ENCODE measurements at regions not wholly inside any gene's neighbourhood (a gene's known extent, or its start where the extent isn't known, plus 50 kb on each side); places are given as distances from the start of the nearest gene placed in this dataset.

DNA sequence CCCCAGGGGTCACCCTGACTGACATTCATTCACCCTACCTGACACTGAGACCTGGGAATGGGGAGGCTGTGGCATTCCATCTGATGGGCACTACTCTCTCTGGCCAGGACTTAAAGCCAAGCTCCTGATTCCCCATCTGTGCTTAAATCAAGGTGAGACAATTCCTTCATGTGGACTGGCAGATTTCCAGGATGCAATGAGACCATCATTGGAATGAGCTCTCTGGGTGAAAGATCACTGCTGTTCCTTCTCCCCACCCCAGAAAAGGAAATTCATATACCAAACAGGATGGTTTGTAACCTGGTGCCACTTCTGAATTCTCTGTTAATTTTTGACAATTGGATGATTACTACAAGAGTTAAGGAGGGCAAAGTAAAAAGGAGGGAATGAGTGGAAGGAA lies 354.8 kb downstream of the MID1IP1 start:
- TF ChIP-seq, protein P1, sequence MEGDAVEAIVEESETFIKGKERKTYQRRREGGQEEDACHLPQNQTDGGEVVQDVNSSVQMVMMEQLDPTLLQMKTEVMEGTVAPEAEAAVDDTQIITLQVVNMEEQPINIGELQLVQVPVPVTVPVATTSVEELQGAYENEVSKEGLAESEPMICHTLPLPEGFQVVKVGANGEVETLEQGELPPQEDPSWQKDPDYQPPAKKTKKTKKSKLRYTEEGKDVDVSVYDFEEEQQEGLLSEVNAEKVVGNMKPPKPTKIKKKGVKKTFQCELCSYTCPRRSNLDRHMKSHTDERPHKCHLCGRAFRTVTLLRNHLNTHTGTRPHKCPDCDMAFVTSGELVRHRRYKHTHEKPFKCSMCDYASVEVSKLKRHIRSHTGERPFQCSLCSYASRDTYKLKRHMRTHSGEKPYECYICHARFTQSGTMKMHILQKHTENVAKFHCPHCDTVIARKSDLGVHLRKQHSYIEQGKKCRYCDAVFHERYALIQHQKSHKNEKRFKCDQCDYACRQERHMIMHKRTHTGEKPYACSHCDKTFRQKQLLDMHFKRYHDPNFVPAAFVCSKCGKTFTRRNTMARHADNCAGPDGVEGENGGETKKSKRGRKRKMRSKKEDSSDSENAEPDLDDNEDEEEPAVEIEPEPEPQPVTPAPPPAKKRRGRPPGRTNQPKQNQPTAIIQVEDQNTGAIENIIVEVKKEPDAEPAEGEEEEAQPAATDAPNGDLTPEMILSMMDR (conservative IDR thresholded peaks at IDR 0.05; ENCODE audit: low read depth, low read length) = no peak

GRCh38 chrX:39157006-39157405 lies 355.7 kb downstream of the MID1IP1 start:
- TF ChIP-seq, protein P1 (conservative IDR thresholded peaks at IDR 0.05; ENCODE audit: low read depth, low read length) = no peak
- Histone ChIP-seq H3K27me3 (ENCODE audit: insufficient read depth, low read depth) (no peaks in the 10 kb centered on the region), H3K79me2 (ENCODE audit: insufficient read depth, low read depth) (no peaks in the 10 kb centered on the region), H3K4me2 (peak overlapping the region; percentile 67), H4K20me1 (ENCODE audit: insufficient read depth) (no peaks in the 10 kb centered on the region), H3K9ac (no peak overlapping the region), H3K4me3 (IDR thresholded peaks at IDR 0.05; ENCODE audit: insufficient read depth, low read depth, low read length) (no peak overlapping the region), H2AFZ (ENCODE audit: low read depth) (no peak overlapping the region), H3K4me1 (ENCODE audit: low read depth, poor library complexity, severe bottlenecking) (peaks cover 74% of the 10 kb centered on the region), H3K27ac (no peak overlapping the region), H3K36me3 (ENCODE audit: insufficient read depth) (no peaks in the 10 kb centered on the region)

More for the DNA sequence above, 354.8 kb downstream of the MID1IP1 start:
- H3K79me2 ChIP-seq (ENCODE audit: insufficient read depth, low read depth) = no peaks in the 10 kb centered on the region
- peaks cover 78% of the 10 kb centered on the region for H3K4me1 ChIP-seq (ENCODE audit: low read depth, poor library complexity, severe bottlenecking)
- H4K20me1 ChIP-seq (ENCODE audit: insufficient read depth) = no peaks in the 10 kb centered on the region
- no peaks in the 10 kb centered on the region for H3K27me3 ChIP-seq (ENCODE audit: insufficient read depth, low read depth)
- H3K9ac ChIP-seq = no peak overlapping the region
- H3K4me3 ChIP-seq (IDR thresholded peaks at IDR 0.05; ENCODE audit: insufficient read depth, low read depth, low read length) = no peak overlapping the region
- H3K4me2 ChIP-seq = peak overlapping the region; percentile 9; the same call in 1 of the 2 replicates
- H3K36me3 ChIP-seq (ENCODE audit: insufficient read depth) = no peaks in the 10 kb centered on the region
- no peak overlapping the region for H3K27ac ChIP-seq
- no peak overlapping the region for H2AFZ ChIP-seq (ENCODE audit: low read depth)

DNA sequence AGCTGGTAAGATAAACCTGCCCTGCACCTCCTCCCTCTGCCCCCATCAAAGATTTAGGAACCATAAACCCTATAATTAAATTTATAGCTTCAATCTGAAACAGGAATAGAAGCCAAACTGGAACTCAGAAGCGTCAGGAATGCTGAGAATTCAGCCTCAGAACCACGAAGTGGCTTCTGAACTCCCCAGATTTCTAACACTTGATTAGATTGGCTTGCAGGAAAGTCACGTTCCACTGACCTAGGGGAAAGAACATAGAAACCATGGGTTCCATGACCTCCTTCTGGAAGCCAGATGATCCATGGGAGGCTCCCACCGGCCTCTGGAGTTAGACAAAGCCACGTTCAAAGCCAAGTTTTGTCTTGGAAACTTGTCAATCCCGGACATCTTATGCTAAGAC lies 356.5 kb downstream of the MID1IP1 start:
- H3K4me2 ChIP-seq = peak overlapping the region; percentile 67
- H3K27ac ChIP-seq = no peak overlapping the region
- H3K79me2 ChIP-seq (ENCODE audit: insufficient read depth, low read depth) = no peaks in the 10 kb centered on the region
- no peaks in the 10 kb centered on the region for H3K27me3 ChIP-seq (ENCODE audit: insufficient read depth, low read depth)
- peaks cover 66% of the 10 kb centered on the region for H3K4me1 ChIP-seq (ENCODE audit: low read depth, poor library complexity, severe bottlenecking)
- no peak overlapping the region for H2AFZ ChIP-seq (ENCODE audit: low read depth)
- no peak overlapping the region for H3K9ac ChIP-seq
- H4K20me1 ChIP-seq (ENCODE audit: insufficient read depth) = no peaks in the 10 kb centered on the region
- TF ChIP-seq, protein P1 (conservative IDR thresholded peaks at IDR 0.05; ENCODE audit: low read depth, low read length) = no peak
- H3K36me3 ChIP-seq (ENCODE audit: insufficient read depth) = no peaks in the 10 kb centered on the region
- no peak overlapping the region for H3K4me3 ChIP-seq (IDR thresholded peaks at IDR 0.05; ENCODE audit: insufficient read depth, low read depth, low read length)

- Histone ChIP-seq H4K20me1 (ENCODE audit: insufficient read depth) (no peaks in the 10 kb centered on the region), H3K36me3 (ENCODE audit: insufficient read depth) (no peaks in the 10 kb centered on the region), H3K9ac (peak overlapping the region; percentile 26; the same call in 1 of the 2 replicates), H3K4me3 (IDR thresholded peaks at IDR 0.05; ENCODE audit: insufficient read depth, low read depth, low read length) (no peak overlapping the region), H3K27me3 (ENCODE audit: insufficient read depth, low read depth) (no peaks in the 10 kb centered on the region), H2AFZ (ENCODE audit: low read depth) (peak overlapping the region; percentile 49; the same call in 1 of the 2 replicates), H3K27ac (peak overlapping the region; percentile 76), H3K79me2 (ENCODE audit: insufficient read depth, low read depth) (no peaks in the 10 kb centered on the region), H3K4me1 (ENCODE audit: low read depth, poor library complexity, severe bottlenecking) (peaks cover 64% of the 10 kb centered on the region), H3K4me2 (peak overlapping the region; percentile 67; the same call in 1 of the 2 replicates)
- TF ChIP-seq, protein P1 (conservative IDR thresholded peaks at IDR 0.05; ENCODE audit: low read depth, low read length) = no peak
Observed at GRCh38 chrX:39158801-39159657, 357.8 kb downstream of the MID1IP1 start.
